AG04450 (cell line): ENCODE measurements at regions not wholly inside any gene's neighbourhood (a gene's known extent, or its start where the extent isn't known, plus 50 kb on each side); places are given as distances from the start of the nearest gene placed in this dataset.
A peak's percentile ranks its signal among the peaks of the same experiment; 100 is the strongest.

ENCODE experiments used
- CTCF ChIA-PET: fragments of 300-600, 350-600 bp; formaldehyde crosslinking; extraction: SDS; loops from one replicate; lab custom pipeline; 2022; ENCODE audit warnings: antibody characterized with exemption, inconsistent platforms; lab: Charles Lee
- POLR2A ChIA-PET: fragments of 350-600 bp; formaldehyde crosslinking; extraction: SDS; loops from one replicate; lab custom pipeline; 2021; ENCODE audit warnings: antibody characterized with exemption, inconsistent platforms; lab: Yijun Ruan, JAX
- DNase-seq: peaks from one replicate; pipeline ENCODE4 v3.0.0-alpha.2; 2011; ENCODE audit warnings: low read depth, low spot score
- H3K27ac ChIP-seq: one replicate; pipeline ENCODE4 v1.5.1; 2012; ENCODE audit warnings: low read depth, low read length, control low read depth
- H3K27me3 ChIP-seq: one replicate; pipeline ENCODE4 v1.6.0; 2012; ENCODE audit warnings: low read length; ENCODE audit not compliant: control insufficient read depth, insufficient read depth
- H3K4me3 ChIP-seq: 2 replicates; pipeline ENCODE4 v1.5.1; 2011; ENCODE audit warnings: mild to moderate bottlenecking, low read depth, low read length, control low read depth
- H3K9me3 ChIP-seq: 2 replicates; pipeline ENCODE4 v1.5.1; 2012; ENCODE audit warnings: low read length; ENCODE audit not compliant: control insufficient read depth, insufficient read depth
- CTCF ChIP-seq: IDR thresholded peaks from 2 replicates; pipeline ENCODE4 v1.5.1; 2011; ENCODE audit warnings: low read depth, low read length, control low read depth, inconsistent platforms

DNA sequence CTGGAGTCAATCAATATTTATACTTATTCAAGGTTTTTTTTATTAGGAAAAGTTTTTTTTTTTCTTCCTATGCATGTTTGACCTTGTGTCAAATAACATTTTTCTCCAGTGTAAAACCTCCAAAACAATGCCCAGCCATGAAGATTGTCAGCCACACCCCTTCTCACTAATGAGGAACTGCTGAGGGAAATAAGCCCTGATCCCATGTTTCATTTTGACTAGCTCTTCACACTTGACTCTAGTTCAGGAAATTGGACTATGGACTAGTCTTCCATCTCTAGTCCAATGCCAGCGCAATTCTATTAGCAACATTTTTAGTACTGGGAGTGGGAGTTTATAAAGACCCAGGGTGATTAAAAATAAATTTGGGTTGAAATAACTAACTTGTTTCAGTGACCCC is 275.6 kb upstream of the CXCR4 start:
- H3K27me3 ChIP-seq, result no peaks in the 10 kb centered on the region
- TF ChIP-seq CTCF, result no peak
- no peak overlapping the region for H3K27ac ChIP-seq
- ChIA-PET CTCF (no interaction called here), POLR2A (no interaction called here)
- no peak for DNase-seq
- no peak overlapping the region for H3K4me3 ChIP-seq
- H3K9me3 ChIP-seq, result no peaks in the 10 kb centered on the region

GRCh38 chr2:136392897-136393505 is 275.1 kb upstream of the CXCR4 start:
- CTCF ChIA-PET, result no interaction called here
- no peak overlapping the region for H3K27ac ChIP-seq
- no peaks in the 10 kb centered on the region for H3K9me3 ChIP-seq
- TF ChIP-seq CTCF, result no peak
- no peak overlapping the region for H3K4me3 ChIP-seq
- no peaks in the 10 kb centered on the region for H3K27me3 ChIP-seq
- DNase-seq, result no peak
- POLR2A ChIA-PET, result no interaction called here

DNA sequence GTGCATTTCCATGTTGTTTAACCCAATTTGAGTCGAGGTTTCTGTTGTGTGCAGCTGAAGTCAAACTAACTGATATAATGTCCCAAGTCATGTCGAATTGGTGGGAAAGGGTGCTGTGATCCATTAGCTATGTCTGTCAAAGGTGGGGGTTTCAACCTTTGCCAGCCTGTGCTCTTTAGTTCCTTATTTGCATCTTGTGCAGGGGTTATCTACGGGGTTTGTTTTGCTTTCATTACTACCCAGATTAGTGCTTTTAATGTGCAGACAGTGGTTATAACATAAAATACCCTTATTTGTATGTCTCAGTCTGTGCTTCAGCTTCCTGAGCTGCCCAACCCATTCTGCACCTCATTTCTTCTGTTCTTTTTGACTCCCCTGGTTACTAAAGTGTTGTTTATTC is 271.9 kb upstream of the CXCR4 start:
- no peak for DNase-seq
- no peak for TF ChIP-seq CTCF
- CTCF ChIA-PET, result interaction anchor here (1.0 kb wide), 1 partner anchor 34 kb away, joined by 3 read pairs; no protein-coding TSS in a partner anchor
- no peak overlapping the region for H3K27ac ChIP-seq
- H3K9me3 ChIP-seq, result no peaks in the 10 kb centered on the region
- H3K27me3 ChIP-seq, result no peaks in the 10 kb centered on the region
- no peak overlapping the region for H3K4me3 ChIP-seq
- POLR2A ChIA-PET, result no interaction called here

DNA sequence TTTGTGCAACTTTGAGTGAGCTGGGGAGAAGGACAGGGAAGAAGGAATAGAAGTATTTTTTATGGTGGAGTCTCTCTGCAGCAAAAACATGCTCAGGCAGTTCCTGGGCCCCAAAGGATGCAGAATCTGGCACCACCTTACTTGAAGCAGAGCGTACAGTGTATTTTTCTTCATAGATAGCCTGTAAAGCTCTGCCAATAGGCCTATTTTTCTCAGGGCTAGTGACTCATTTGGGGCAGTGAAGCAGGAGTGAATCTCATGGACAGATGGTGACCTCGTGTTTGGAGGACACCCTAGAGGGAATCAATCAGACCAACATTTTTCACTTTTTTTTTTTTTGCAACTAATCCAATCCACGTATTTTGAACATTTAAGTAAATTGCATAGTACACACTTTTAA is 268.1 kb upstream of the CXCR4 start:
- CTCF ChIA-PET, result interaction anchor here (3.4 kb wide), 1 partner anchor 472 kb away, joined by 24 read pairs; no protein-coding TSS in a partner anchor
- H3K4me3 ChIP-seq, result no peak overlapping the region
- TF ChIP-seq CTCF, result no peak
- POLR2A ChIA-PET, result interaction anchor here (0.7 kb wide), 1 partner anchor 359 kb away, joined by 3 read pairs; no protein-coding TSS in a partner anchor
- H3K27ac ChIP-seq, result no peak overlapping the region
- H3K9me3 ChIP-seq, result no peaks in the 10 kb centered on the region
- DNase-seq, result no peak
- H3K27me3 ChIP-seq, result no peaks in the 10 kb centered on the region

- H3K27me3 ChIP-seq, result no peaks in the 10 kb centered on the region
- DNase-seq, result no peak
- H3K27ac ChIP-seq, result no peak overlapping the region
- POLR2A ChIA-PET, result interaction anchor here (0.6 kb wide), 1 partner anchor 471 kb away, joined by 3 read pairs; no protein-coding TSS in a partner anchor
- H3K4me3 ChIP-seq, result no peak overlapping the region
- TF ChIP-seq CTCF, result peak; percentile 30; the same call in 1 of the 2 replicates
- CTCF ChIA-PET, result interaction anchor here (0.5 to 3.4 kb wide), 5 partner anchors 10 to 471 kb away, joined by 3 to 24 read pairs (median 4); no protein-coding TSS in a partner anchor
- no peaks in the 10 kb centered on the region for H3K9me3 ChIP-seq
These were observed 266.8 kb upstream of the CXCR4 start for GRCh38 chr2:136384531-136385303.
